Loucy (cell line): ENCODE measurements at regions not wholly inside any gene's neighbourhood (a gene's known extent, or its start where the extent isn't known, plus 50 kb on each side); places are given as distances from the start of the nearest gene placed in this dataset.

ENCODE experiments used
- EZH2phosphoT487 ChIP-seq: fragments of 200-600 bp; IDR thresholded peaks from 2 replicates; pipeline ENCODE4 v1.6.1; 2018; ENCODE audit warnings: antibody characterized with exemption, mild to moderate bottlenecking, moderate library complexity, borderline replicate concordance
- TF ChIP-seq, protein P1 (sequence below): fragments of 200-600 bp; sonication (generic); conservative IDR thresholded peaks from 2 replicates; pipeline ENCODE4 v1.5.1; 2014; ENCODE audit warnings: mild to moderate bottlenecking, antibody characterized with exemption, low read length

DNA sequence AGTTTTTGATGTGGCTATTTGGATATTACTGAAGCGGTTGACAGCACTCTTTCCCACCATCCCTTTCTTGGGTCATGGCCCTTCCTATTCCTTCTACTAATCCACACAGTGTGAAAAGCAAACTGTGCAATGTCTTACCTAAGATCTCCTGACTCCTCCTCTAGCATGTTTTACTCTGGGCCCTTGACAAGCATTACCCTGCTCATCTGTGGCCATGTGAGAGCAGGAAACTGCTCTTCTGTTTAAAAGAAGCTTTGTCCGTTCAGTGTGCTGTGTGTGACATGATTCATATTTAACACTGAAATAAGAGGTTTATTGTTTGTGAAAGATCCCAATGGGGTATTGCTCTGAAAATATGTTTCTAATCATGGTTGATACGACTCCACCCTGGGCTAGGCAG, 1022.5 kb downstream of the AACS start:
- TF ChIP-seq, protein P1, sequence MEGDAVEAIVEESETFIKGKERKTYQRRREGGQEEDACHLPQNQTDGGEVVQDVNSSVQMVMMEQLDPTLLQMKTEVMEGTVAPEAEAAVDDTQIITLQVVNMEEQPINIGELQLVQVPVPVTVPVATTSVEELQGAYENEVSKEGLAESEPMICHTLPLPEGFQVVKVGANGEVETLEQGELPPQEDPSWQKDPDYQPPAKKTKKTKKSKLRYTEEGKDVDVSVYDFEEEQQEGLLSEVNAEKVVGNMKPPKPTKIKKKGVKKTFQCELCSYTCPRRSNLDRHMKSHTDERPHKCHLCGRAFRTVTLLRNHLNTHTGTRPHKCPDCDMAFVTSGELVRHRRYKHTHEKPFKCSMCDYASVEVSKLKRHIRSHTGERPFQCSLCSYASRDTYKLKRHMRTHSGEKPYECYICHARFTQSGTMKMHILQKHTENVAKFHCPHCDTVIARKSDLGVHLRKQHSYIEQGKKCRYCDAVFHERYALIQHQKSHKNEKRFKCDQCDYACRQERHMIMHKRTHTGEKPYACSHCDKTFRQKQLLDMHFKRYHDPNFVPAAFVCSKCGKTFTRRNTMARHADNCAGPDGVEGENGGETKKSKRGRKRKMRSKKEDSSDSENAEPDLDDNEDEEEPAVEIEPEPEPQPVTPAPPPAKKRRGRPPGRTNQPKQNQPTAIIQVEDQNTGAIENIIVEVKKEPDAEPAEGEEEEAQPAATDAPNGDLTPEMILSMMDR, result no peak
- no peak for TF ChIP-seq EZH2phosphoT487
